IPS DF 6.9 (cell line): ENCODE measurements at regions not wholly inside any gene's neighbourhood (a gene's known extent, or its start where the extent isn't known, plus 50 kb on each side); places are given as distances from the start of the nearest gene placed in this dataset.

Experiments used
- DNase-seq: peaks from one replicate; pipeline ENCODE4 v3.0.0-alpha.2; 2013; ENCODE audit warnings: low read depth, low spot score
- H3K27ac ChIP-seq: one replicate; pipeline ENCODE4 v1.5.1; 2013; ENCODE audit warnings: low read length, control low read depth
- H3K27me3 ChIP-seq: 2 replicates; pipeline ENCODE4 v1.6.1; 2013; ENCODE audit warnings: mild to moderate bottlenecking, low read length; ENCODE audit not compliant: control insufficient read depth, insufficient read depth
- H3K36me3 ChIP-seq: 2 replicates; pipeline ENCODE4 v1.6.1; 2013; ENCODE audit warnings: low read length; ENCODE audit not compliant: control insufficient read depth, insufficient read depth
- H3K4me1 ChIP-seq: 2 replicates; pipeline ENCODE4 v1.6.1; 2013; ENCODE audit warnings: low read length; ENCODE audit not compliant: control insufficient read depth, insufficient read depth
- H3K4me3 ChIP-seq: 2 replicates; pipeline ENCODE4 v1.5.1; 2013; ENCODE audit warnings: mild to moderate bottlenecking, low read length
- H3K9me3 ChIP-seq: 2 replicates; pipeline ENCODE4 v1.6.1; 2013; ENCODE audit warnings: low read length, inconsistent platforms; ENCODE audit not compliant: control insufficient read depth, insufficient read depth
- WGBS: extraction: QIAGEN DNeasy Blood & Tissue Kit; methylation state at CpG from one replicate; pipeline ENCODE4 v1.1.7; 2013; ENCODE audit warnings: mixed read lengths, missing lambda C conversion rate; ENCODE audit not compliant: insufficient read length, insufficient coverage; 5-methylcytosine and 5-hydroxymethylcytosine counted together

DNA sequence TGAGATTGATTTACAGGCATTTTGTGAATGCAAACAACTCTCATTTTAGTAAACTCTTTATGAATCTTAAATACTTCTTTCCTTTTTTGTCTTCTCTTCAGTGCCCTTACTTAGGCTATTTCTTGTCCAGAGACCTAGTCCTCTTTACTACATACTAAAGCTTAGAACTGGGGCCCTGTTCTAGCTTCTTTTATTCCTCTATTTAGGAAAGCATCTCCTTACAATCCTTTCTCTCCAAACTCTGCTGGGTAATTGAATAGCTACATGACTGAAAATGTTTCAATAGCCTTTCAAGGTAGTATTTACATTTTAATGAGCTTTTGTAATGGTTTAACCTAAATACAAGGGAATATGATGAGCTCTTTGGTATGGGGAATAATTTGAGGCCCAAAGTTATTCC lies 1701.5 kb upstream of the TENM3 start:
- H3K27me3 ChIP-seq: no peaks in the 10 kb centered on the region
- DNase-seq: no peak
- H3K9me3 ChIP-seq: no peaks in the 10 kb centered on the region
- no peak overlapping the region for H3K27ac ChIP-seq
- H3K4me3 ChIP-seq: no peak overlapping the region
- no peaks in the 10 kb centered on the region; the same call in 1 of the 2 replicates for H3K4me1 ChIP-seq
- H3K36me3 ChIP-seq: no peaks in the 10 kb centered on the region

DNA sequence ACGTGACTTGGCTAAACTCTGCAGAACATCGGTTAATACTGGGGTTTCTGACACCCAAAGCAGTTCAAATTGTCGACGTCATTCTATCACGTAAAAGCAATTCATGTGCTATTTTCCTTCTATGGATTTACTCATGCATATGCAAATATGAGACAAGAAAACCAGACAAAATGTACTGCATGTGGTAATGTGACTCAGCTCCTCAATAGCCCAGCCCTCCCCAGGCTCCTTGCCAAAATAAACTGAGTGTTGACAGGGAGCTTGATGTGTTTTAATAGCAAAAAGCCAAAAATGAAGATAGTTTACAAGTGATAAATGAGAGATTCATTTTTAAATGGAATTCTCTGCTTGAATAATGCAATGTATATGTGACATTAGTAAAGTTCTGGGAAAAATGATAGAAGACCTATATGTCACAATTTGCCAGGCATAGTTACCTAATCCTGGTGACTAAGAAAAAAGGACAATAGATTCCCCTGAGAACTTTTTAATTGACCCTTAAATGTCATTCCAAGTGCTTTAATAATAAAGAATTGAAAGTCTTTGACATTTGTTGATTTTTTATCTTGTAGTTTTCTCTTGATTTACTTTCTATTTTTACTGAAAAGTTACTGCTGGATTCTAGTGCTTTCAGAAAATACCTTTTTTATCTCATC lies 1700.6 kb upstream of the TENM3 start:
- Histone ChIP-seq H3K36me3 (no peaks in the 10 kb centered on the region), H3K9me3 (no peaks in the 10 kb centered on the region), H3K4me1 (no peaks in the 10 kb centered on the region; the same call in 1 of the 2 replicates), H3K27me3 (no peaks in the 10 kb centered on the region), H3K4me3 (no peak overlapping the region), H3K27ac (no peak overlapping the region)
- WGBS: no CpG with 5 or more reads among the region's 5 CpGs
- DNase-seq: no peak

DNA sequence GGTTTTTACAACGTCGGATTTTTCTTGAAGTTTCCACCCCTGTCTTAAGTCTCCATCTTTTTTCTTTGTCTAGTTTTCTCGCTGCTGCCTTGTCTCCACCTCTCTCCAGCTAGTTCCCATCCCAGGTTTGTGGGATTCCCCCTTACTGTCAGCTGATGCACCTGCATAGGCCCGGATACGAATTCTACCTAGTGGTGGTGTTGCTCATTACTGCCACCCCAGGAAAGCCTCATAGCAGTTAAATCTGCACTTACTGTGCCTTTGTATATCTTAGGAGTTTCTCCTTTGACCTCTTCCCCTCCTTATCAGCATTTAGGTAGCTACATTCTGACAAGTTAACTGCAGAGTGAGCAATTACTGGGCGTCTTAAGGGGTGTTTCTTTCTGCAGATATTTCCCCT lies 1693.1 kb upstream of the TENM3 start:
- no peaks in the 10 kb centered on the region for H3K4me1 ChIP-seq
- no peaks in the 10 kb centered on the region for H3K9me3 ChIP-seq
- H3K36me3 ChIP-seq: no peaks in the 10 kb centered on the region
- DNase-seq: no peak
- H3K27me3 ChIP-seq: no peaks in the 10 kb centered on the region
- WGBS: no CpG with 5 or more reads among the region's 6 CpGs
- no peak overlapping the region for H3K4me3 ChIP-seq
- no peak overlapping the region for H3K27ac ChIP-seq

DNA sequence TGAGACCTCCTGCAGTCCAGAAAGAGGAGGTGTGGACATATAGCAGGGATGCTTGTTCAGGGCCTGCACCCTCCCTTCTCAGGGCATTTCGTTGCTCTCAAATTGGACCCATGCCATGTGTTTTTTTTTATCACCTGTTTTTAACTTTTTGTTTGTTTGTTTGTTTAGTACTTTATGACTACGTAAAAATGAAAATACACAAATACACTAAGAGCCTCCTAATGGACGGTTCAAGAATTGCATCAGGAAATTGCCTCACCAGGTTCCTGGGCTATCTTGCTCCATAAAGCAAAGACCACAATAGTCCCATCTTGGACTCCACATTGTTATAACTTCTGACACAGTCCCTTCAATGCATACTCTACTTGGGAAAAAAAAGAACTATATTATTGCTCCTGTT lies 1685.9 kb upstream of the TENM3 start:
- H3K27ac ChIP-seq: no peak overlapping the region
- DNase-seq: no peak
- no peaks in the 10 kb centered on the region for H3K9me3 ChIP-seq
- no peaks in the 10 kb centered on the region for H3K36me3 ChIP-seq
- WGBS: no CpG with 5 or more reads among the region's 3 CpGs
- no peaks in the 10 kb centered on the region for H3K27me3 ChIP-seq
- H3K4me1 ChIP-seq: no peaks in the 10 kb centered on the region; the same call in 1 of the 2 replicates
- H3K4me3 ChIP-seq: no peak overlapping the region

DNA sequence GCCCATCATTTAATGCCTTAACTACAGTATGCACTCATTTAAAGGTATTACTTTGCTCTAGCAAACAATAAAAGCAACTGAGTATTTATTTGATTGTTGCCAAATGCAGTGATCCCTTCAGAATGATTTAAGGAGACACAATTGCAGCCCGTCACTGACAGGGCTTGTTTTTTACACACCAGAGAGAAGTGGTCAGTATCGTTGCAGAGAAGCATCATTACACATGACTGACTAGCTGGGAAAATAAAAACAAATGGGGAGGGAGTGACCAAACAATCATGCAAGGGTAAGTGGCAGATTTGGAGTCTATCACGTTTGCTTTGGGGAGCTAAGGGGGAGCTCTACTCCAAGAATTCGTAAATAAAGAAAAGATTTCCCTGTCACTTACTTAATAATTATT lies 1685.3 kb upstream of the TENM3 start:
- no peak overlapping the region for H3K27ac ChIP-seq
- no CpG with 5 or more reads among the region's 4 CpGs for WGBS
- no peaks in the 10 kb centered on the region; the same call in 1 of the 2 replicates for H3K4me1 ChIP-seq
- no peaks in the 10 kb centered on the region for H3K36me3 ChIP-seq
- no peak overlapping the region for H3K4me3 ChIP-seq
- H3K9me3 ChIP-seq: no peaks in the 10 kb centered on the region
- H3K27me3 ChIP-seq: no peaks in the 10 kb centered on the region
- DNase-seq: no peak

DNA sequence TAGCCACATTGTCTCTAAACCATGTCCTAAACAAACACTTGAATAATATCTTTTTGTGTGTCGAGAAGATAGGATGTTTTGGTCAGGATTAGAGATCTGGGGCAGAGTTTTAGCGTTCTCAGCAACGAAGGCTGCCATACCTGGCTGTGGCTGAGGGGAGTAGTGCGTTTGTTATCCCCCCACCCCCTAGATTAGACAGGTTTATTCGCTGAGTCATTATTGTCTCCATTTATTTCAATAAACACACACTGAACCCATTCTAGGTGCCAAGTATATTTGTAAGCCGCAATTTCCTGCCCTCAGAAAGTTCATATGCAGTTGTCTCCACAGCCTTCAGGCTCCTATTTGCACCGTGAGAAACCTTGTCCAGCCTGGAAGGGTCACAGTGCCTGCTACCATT lies 1684.8 kb upstream of the TENM3 start:
- no peaks in the 10 kb centered on the region for H3K9me3 ChIP-seq
- no peaks in the 10 kb centered on the region for H3K27me3 ChIP-seq
- H3K4me3 ChIP-seq: no peak overlapping the region
- WGBS: no CpG with 5 or more reads among the region's 7 CpGs
- no peak for DNase-seq
- H3K4me1 ChIP-seq: no peaks in the 10 kb centered on the region; the same call in 1 of the 2 replicates
- H3K27ac ChIP-seq: no peak overlapping the region
- H3K36me3 ChIP-seq: no peaks in the 10 kb centered on the region

DNA sequence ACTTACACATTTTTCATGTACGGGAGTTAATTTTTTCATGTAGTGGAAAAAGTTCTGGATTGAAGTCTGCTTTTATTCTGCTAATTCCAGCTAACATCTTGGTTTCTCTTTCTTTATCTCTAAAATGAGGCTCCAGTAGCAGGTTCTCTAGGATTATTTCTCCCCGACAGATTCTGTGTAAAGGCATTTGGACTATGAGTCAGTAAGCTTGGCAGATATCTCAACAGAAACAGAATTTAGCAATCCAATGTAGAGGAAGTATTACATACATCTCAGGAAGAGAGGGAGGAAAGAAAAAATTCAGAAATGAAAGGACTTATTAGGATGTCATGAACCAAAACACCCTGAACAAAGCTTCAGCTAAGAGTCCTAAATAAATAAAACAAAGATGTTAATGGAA lies 1682.3 kb upstream of the TENM3 start:
- Histone ChIP-seq H3K27ac (no peak overlapping the region), H3K9me3 (no peaks in the 10 kb centered on the region), H3K4me3 (no peak overlapping the region), H3K4me1 (no peaks in the 10 kb centered on the region; the same call in 1 of the 2 replicates), H3K36me3 (no peaks in the 10 kb centered on the region), H3K27me3 (no peaks in the 10 kb centered on the region)
- DNase-seq: no peak
- no CpG with 5 or more reads among the region's 2 CpGs for WGBS

DNA sequence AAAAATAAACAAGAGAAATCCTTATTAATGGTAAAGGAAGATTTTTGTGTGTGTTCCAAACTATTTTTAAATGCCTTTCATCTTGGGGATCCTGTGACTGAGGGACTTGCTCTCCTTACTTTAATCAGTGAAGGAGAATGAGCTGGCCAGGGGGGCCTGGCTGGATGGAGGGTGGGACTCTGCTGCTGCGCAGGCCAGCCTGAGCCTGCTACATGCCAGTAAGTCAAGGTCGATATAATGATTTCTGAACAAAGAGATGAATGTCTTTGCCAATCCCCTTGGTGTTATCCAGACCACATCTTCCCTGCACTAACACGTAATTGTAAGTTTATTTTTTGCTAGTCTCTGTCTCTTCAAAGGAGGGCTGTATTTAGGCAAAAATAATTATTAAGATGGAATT lies 1679.2 kb upstream of the TENM3 start:
- H3K4me1 ChIP-seq: no peaks in the 10 kb centered on the region
- H3K27me3 ChIP-seq: no peaks in the 10 kb centered on the region
- no CpG with 5 or more reads among the region's 3 CpGs for WGBS
- no peaks in the 10 kb centered on the region for H3K36me3 ChIP-seq
- DNase-seq: no peak
- H3K9me3 ChIP-seq: no peaks in the 10 kb centered on the region
- H3K27ac ChIP-seq: no peak overlapping the region
- H3K4me3 ChIP-seq: no peak overlapping the region

DNA sequence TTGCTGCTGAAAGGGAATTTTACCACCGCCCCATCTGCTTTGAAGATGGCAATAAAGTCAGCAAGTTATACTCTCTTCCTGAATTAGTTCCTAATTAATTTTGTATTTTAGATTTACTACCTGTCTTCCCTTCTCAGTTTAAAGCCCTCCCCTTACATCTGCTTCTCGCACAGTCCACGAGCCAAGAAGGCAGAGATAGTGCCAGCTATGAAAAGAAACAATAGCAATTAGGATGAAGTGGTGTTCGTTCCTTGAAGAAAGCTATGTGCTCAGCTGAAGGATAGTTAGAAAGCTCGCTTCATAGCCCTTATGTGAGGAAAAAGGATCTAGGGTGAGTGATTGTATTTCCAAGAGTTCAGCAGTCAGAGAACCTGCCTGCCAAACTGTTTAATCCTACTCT lies 1678.8 kb upstream of the TENM3 start:
- Histone ChIP-seq H3K36me3 (no peaks in the 10 kb centered on the region), H3K4me3 (no peak overlapping the region), H3K4me1 (no peaks in the 10 kb centered on the region), H3K9me3 (no peaks in the 10 kb centered on the region), H3K27me3 (no peaks in the 10 kb centered on the region), H3K27ac (no peak overlapping the region)
- DNase-seq: no peak
- WGBS: no CpG with 5 or more reads among the region's 5 CpGs

DNA sequence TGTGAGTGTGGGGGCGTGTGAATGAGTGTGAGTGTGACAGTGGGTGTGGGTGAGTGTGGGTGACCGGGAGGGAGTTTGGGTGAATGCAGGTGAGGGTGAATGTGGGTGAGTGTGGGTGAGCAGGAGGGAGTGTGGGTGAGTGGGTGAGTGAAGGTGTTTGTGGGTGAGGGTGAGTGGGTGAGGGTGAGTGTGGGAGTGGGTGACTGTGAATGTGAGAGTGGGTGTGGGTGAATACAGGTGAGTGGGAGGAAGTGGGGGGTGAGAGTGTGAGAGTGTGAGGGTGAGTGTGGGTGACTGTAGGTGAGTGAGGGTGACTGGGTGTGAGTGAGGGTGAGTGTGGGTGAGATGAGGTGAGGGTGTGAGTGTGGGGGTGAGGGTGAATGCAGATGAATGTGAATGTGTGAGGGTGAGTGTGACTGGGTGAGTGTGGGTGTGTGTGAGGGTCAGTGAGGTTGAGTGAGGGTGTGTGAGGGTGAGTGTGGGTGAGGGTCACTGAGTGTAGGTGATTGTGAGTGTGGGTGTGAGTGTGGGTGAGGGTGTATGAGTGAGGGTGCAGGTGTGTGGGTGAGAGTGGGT lies 1677.3 kb upstream of the TENM3 start:
- H3K36me3 ChIP-seq: no peaks in the 10 kb centered on the region
- no peak for DNase-seq
- H3K9me3 ChIP-seq: no peaks in the 10 kb centered on the region
- WGBS: no CpG with 5 or more reads among the region's 2 CpGs
- no peaks in the 10 kb centered on the region for H3K27me3 ChIP-seq
- H3K4me3 ChIP-seq: no peak overlapping the region
- H3K27ac ChIP-seq: no peak overlapping the region
- H3K4me1 ChIP-seq: no peaks in the 10 kb centered on the region

DNA sequence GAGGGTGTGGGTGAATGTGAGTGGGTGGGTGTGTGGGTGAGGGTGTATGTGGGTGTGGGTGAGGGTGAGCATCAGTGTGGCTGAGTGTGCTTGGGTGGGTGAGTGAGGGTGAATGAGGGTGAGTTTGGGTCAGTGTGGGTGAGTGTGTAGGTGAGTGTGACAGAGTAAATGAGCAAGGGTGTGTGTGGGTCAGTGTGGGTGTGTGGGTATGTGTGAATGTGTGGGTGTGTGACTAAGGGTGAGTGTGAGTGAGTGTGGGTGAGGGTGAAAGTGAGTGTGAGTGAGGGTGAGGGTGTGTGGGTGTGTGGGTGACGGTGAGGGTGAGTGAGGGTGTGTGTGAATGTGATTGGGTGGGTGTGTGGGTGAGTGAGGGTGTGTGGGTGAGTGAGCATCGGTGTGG lies 1676.7 kb upstream of the TENM3 start:
- no peak overlapping the region for H3K4me3 ChIP-seq
- no peaks in the 10 kb centered on the region for H3K4me1 ChIP-seq
- no peak overlapping the region for H3K27ac ChIP-seq
- no peaks in the 10 kb centered on the region for H3K36me3 ChIP-seq
- 100% methylated on average over 2 of the region's 2 CpGs for WGBS
- no peaks in the 10 kb centered on the region for H3K9me3 ChIP-seq
- H3K27me3 ChIP-seq: no peaks in the 10 kb centered on the region
- no peak for DNase-seq
